PC-9 (cell line): ENCODE measurements at regions not wholly inside any gene's neighbourhood (a gene's known extent, or its start where the extent isn't known, plus 50 kb on each side); places are given as distances from the start of the nearest gene placed in this dataset.

Experiments
- BruUV-seq: library from RNA; stranded (reverse); fragments of 400-500 nt; replicated peaks from 2 replicates; lab custom pipeline; 2021; lab: Mats Ljungman, UMichigan
- CTCF ChIA-PET: fragments of 300-600 bp; sonication (Branson Sonifier 250); formaldehyde crosslinking; loops from one replicate; lab custom pipeline; 2022; ENCODE audit warnings: antibody characterized with exemption; lab: Charles Lee
- POLR2A ChIA-PET: fragments of 300-600 bp; sonication (Branson Sonifier 250); formaldehyde crosslinking; loops from one replicate; lab custom pipeline; 2022; ENCODE audit warnings: antibody characterized with exemption; ENCODE audit not compliant: unreplicated experiment; lab: Charles Lee
- DNase-seq, 2 experiments: peaks; one replicate each; pipeline versions ENCODE4 v3.0.0 to v3.0.0-alpha.2; 2015 to 2022; ENCODE audit warnings: mixed read lengths in 1 of 2
- H2AFZ ChIP-seq: fragments of 200-600 bp; sonication (generic); 2 replicates; pipeline ENCODE4 v1.8.1; 2017; ENCODE audit warnings: antibody characterized with exemption
- H3F3A ChIP-seq: fragments of 200-600 bp; sonication (generic); 2 replicates; pipeline ENCODE4 v1.8.1; 2017; ENCODE audit warnings: antibody characterized with exemption, mild to moderate bottlenecking, low read depth; ENCODE audit not compliant: insufficient read depth
- H3K27ac ChIP-seq: fragments of 200-600 bp; sonication (generic); 2 replicates; pipeline ENCODE4 v1.6.1; 2016; ENCODE audit warnings: mixed run types
- H3K27me3 ChIP-seq: fragments of 200-600 bp; sonication (generic); 2 replicates; pipeline ENCODE4 v1.6.1; 2016; ENCODE audit warnings: low read depth, mixed run types; ENCODE audit not compliant: insufficient read depth
- H3K36me3 ChIP-seq: fragments of 200-600 bp; sonication (generic); 2 replicates; pipeline ENCODE4 v1.6.1; 2016; ENCODE audit warnings: low read depth, mixed run types
- H3K4me1 ChIP-seq: fragments of 200-600 bp; sonication (generic); replicated peaks from 2 replicates; pipeline ENCODE4 v1.6.1; 2016; ENCODE audit warnings: mixed run types; ENCODE audit not compliant: insufficient read depth
- H3K4me2 ChIP-seq: fragments of 200-600 bp; sonication (generic); 2 replicates; pipeline ENCODE4 v1.6.1; 2017; ENCODE audit warnings: mixed run types
- H3K4me3 ChIP-seq: fragments of 200-600 bp; sonication (generic); 2 replicates; pipeline ENCODE4 v1.6.1; 2016; ENCODE audit warnings: mixed run types
- H3K79me2 ChIP-seq: fragments of 200-600 bp; sonication (generic); 2 replicates; pipeline ENCODE4 v1.6.1; 2017; ENCODE audit warnings: low read depth, mixed run types
- H3K9me2 ChIP-seq: fragments of 200-600 bp; sonication (generic); 2 replicates; pipeline ENCODE4 v1.8.1; 2017; ENCODE audit warnings: mild to moderate bottlenecking; ENCODE audit not compliant: insufficient read depth
- H3K9me3 ChIP-seq: fragments of 200-600 bp; sonication (generic); 2 replicates; pipeline ENCODE4 v1.8.1; 2016; ENCODE audit warnings: low read depth; ENCODE audit not compliant: insufficient read depth
- H4K20me1 ChIP-seq: fragments of 200-600 bp; sonication (generic); 2 replicates; pipeline ENCODE4 v1.8.1; 2017; ENCODE audit not compliant: insufficient read depth
- EZH2 ChIP-seq: fragments of 200-600 bp; sonication (generic); IDR thresholded peaks from 2 replicates; pipeline ENCODE4 v1.8.0; 2017; ENCODE audit warnings: antibody characterized with exemption, low read depth
- intact Hi-C: fragments of 100-400 bp; cut with micrococcal nuclease; formaldehyde crosslinking; loops from one replicate; pipeline ENCODE4 v1.10.0; 2022; ENCODE audit not compliant: unreplicated experiment
- TF ChIP-seq, protein P1 (sequence below): fragments of 200-600 bp; sonication (generic); conservative IDR thresholded peaks from 2 replicates; pipeline ENCODE4 v1.6.1; 2017; ENCODE audit warnings: mixed run types, antibody characterized with exemption, mild to moderate bottlenecking, moderate library complexity

- ChIA-PET CTCF (no interaction called here), POLR2A (no interaction called here)
- H4K20me1 ChIP-seq, result no peaks in the 10 kb centered on the region
- H3K27ac ChIP-seq, result no peak overlapping the region
- no peaks in the 10 kb centered on the region for H3K9me3 ChIP-seq
- intact Hi-C loops, result no loop called here
- no peaks in the 10 kb centered on the region for H3K36me3 ChIP-seq
- no peaks in the 10 kb centered on the region for H3K9me2 ChIP-seq
- no TSS peak for BruUV-seq
- H3K4me1 ChIP-seq, result no peaks in the 10 kb centered on the region
- H3K4me3 ChIP-seq, result no peak overlapping the region
- TF ChIP-seq, protein P1, sequence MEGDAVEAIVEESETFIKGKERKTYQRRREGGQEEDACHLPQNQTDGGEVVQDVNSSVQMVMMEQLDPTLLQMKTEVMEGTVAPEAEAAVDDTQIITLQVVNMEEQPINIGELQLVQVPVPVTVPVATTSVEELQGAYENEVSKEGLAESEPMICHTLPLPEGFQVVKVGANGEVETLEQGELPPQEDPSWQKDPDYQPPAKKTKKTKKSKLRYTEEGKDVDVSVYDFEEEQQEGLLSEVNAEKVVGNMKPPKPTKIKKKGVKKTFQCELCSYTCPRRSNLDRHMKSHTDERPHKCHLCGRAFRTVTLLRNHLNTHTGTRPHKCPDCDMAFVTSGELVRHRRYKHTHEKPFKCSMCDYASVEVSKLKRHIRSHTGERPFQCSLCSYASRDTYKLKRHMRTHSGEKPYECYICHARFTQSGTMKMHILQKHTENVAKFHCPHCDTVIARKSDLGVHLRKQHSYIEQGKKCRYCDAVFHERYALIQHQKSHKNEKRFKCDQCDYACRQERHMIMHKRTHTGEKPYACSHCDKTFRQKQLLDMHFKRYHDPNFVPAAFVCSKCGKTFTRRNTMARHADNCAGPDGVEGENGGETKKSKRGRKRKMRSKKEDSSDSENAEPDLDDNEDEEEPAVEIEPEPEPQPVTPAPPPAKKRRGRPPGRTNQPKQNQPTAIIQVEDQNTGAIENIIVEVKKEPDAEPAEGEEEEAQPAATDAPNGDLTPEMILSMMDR, result no peak
- no peak for TF ChIP-seq EZH2
- no peaks in the 10 kb centered on the region for H3F3A ChIP-seq
- no peaks in the 10 kb centered on the region for H3K79me2 ChIP-seq
- DNase-seq, result no peak
- H2AFZ ChIP-seq, result no peak overlapping the region
- H3K27me3 ChIP-seq, result no peaks in the 10 kb centered on the region
- no peak overlapping the region for H3K4me2 ChIP-seq
Measured at GRCh38 chr13:68727165-68727564, 1380.5 kb upstream of the ATXN8OS start.

- no peaks in the 10 kb centered on the region for H3K9me3 ChIP-seq
- no peaks in the 10 kb centered on the region for H3K36me3 ChIP-seq
- intact Hi-C loops, result no loop called here
- no peaks in the 10 kb centered on the region for H3K27me3 ChIP-seq
- no peak overlapping the region for H3K27ac ChIP-seq
- no peak overlapping the region for H3K4me2 ChIP-seq
- TF ChIP-seq, protein P1, result no peak
- TF ChIP-seq EZH2, result no peak
- H3K79me2 ChIP-seq, result no peaks in the 10 kb centered on the region
- H2AFZ ChIP-seq, result no peak overlapping the region
- POLR2A ChIA-PET, result no interaction called here
- no peak for DNase-seq
- no peaks in the 10 kb centered on the region for H3K9me2 ChIP-seq
- H4K20me1 ChIP-seq, result no peaks in the 10 kb centered on the region
- BruUV-seq, result no TSS peak
- CTCF ChIA-PET, result no interaction called here
- no peaks in the 10 kb centered on the region for H3F3A ChIP-seq
- H3K4me1 ChIP-seq, result no peaks in the 10 kb centered on the region
- H3K4me3 ChIP-seq, result no peak overlapping the region
Measured at GRCh38 chr13:68719815-68720214, 1387.8 kb upstream of the ATXN8OS start.

GRCh38 chr13:68715651-68716050, 1392.0 kb upstream of the ATXN8OS start:
- ChIA-PET POLR2A (no interaction called here), CTCF (no interaction called here)

More at GRCh38 chr13:68715651-68716050, 1392.0 kb upstream of the ATXN8OS start:
- no peaks in the 10 kb centered on the region for H3K9me2 ChIP-seq
- no peaks in the 10 kb centered on the region for H4K20me1 ChIP-seq
- H3K9me3 ChIP-seq, result no peaks in the 10 kb centered on the region
- no peak overlapping the region for H3K27ac ChIP-seq
- H3K36me3 ChIP-seq, result no peaks in the 10 kb centered on the region
- BruUV-seq, result no TSS peak
- DNase-seq, result no peak
- H3F3A ChIP-seq, result no peaks in the 10 kb centered on the region
- H2AFZ ChIP-seq, result no peak overlapping the region
- H3K79me2 ChIP-seq, result no peaks in the 10 kb centered on the region
- H3K4me2 ChIP-seq, result no peak overlapping the region
- no peaks in the 10 kb centered on the region for H3K27me3 ChIP-seq
- H3K4me3 ChIP-seq, result no peak overlapping the region
- intact Hi-C loops, result no loop called here
- no peak for TF ChIP-seq EZH2
- TF ChIP-seq, protein P1, result no peak
- H3K4me1 ChIP-seq, result no peaks in the 10 kb centered on the region
